ENCODE measurements at regions not wholly inside any gene's neighbourhood (a gene's known extent, or its start where the extent isn't known, plus 50 kb on each side); places are given as distances from the start of the nearest gene placed in this dataset. TPM values are rescaled to one million over a fixed set of nuclear protein-coding genes. Genes with fewer than 3 reads are reported as not detected.
A peak's percentile ranks its signal among the peaks of the same experiment; 100 is the strongest.

DNA sequence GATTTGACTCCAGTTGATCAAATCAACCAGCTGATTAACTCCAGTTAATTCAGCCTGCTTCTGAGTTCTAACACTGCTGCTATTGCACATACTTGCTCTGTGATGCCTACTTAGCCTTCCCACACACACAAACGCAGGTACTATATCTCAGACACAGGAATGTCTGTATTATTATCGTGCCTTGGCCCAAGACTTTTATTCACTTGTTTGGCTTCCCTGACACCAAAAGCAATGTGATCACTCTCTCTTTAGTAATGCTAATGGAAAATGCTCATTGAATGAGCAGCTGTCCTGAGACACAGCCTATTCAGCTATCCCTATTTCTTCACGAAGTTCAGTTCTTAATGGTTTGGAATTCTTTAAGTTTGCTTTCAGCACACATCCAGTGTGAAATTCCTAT, 356.4 kb upstream of the CXorf51A start:
- Histone ChIP-seq H3K4me3 (ENCODE audit: low read depth, low read length) (no peak overlapping the region), H3K4me1 (ENCODE audit: control insufficient read depth, insufficient read depth, low read length) (no peaks in the 10 kb centered on the region), H3K9me3 (ENCODE audit: control insufficient read depth, insufficient read depth, low read length) (no peaks in the 10 kb centered on the region), H3K27me3 (ENCODE audit: control insufficient read depth, insufficient read depth, low read length) (no peaks in the 10 kb centered on the region), H3K27ac (ENCODE audit: low read depth, low read length) (no peak overlapping the region), H3K36me3 (ENCODE audit: control insufficient read depth, insufficient read depth, low read length) (no peaks in the 10 kb centered on the region)
- DNase-seq (ENCODE audit: low read depth in 4 of 6, low spot score in 6 of 6): peak in 1 of 6 donors; percentile 1
- 71% methylated on average over 1 of the region's 3 CpGs for WGBS (ENCODE audit: insufficient coverage)

Small RNA genes lying in the stretch of these regions (small RNA-seq; reads per million reads assigned to genes)
- not detected for gene MIR513A1 (ENCODE audit: low replicate concordance)
- gene MIR513A2 (ENCODE audit: low replicate concordance): not detected
- gene MIR513B (ENCODE audit: low replicate concordance): not detected
- 0.22 reads per million, percentile 11 among the genes with 10 or more reads in this experiment for gene MIR513C (ENCODE audit: low replicate concordance)

Measured in spinal cord (tissue), 10 donors.